Dedifferentiated amniotic fluid mesenchymal stem cell (primary cell): ENCODE measurements at regions not wholly inside any gene's neighbourhood (a gene's known extent, or its start where the extent isn't known, plus 50 kb on each side); places are given as distances from the start of the nearest gene placed in this dataset.

ENCODE experiments used
- DNase-seq: peaks from one replicate; pipeline ENCODE4 v3.0.0-alpha.2; 2016; ENCODE audit errors: extremely low spot score

- DNase-seq, result no peak
Measured at GRCh38 chr3:42037318-42037945, 53.7 kb upstream of the TRAK1 start.

- DNase-seq, result peak; percentile 95
Measured at GRCh38 chr3:42036483-42036823, 54.7 kb upstream of the TRAK1 start.

GRCh38 chr3:42035816-42036482, 55.2 kb upstream of the TRAK1 start:
- DNase-seq, result no peak

GRCh38 chr3:42035007-42035406, 56.1 kb upstream of the TRAK1 start:
- DNase-seq, result no peak

- no peak for DNase-seq
Measured at GRCh38 chr3:42033741-42034140, 57.4 kb upstream of the TRAK1 start.

- peak; percentile 54 for DNase-seq
Measured at GRCh38 chr3:42032693-42033349, 58.3 kb upstream of the TRAK1 start.

- DNase-seq, result no peak
Measured at GRCh38 chr3:42031808-42032480, 59.2 kb upstream of the TRAK1 start.

GRCh38 chr3:42028474-42028873, 62.7 kb upstream of the TRAK1 start:
- DNase-seq, result no peak

- DNase-seq, result no peak
Measured at GRCh38 chr3:42027571-42027970, 63.6 kb upstream of the TRAK1 start.

GRCh38 chr3:42025370-42026138, 63.7 kb upstream of the ULK4 start:
- DNase-seq, result peak; percentile 92

GRCh38 chr3:42024591-42025351, 62.9 kb upstream of the ULK4 start:
- DNase-seq, result no peak

- no peak for DNase-seq
Measured at GRCh38 chr3:42023380-42023779, 61.5 kb upstream of the ULK4 start.

- no peak for DNase-seq
Measured at GRCh38 chr3:42022355-42022754, 60.5 kb upstream of the ULK4 start.

GRCh38 chr3:42020684-42021307, 58.9 kb upstream of the ULK4 start:
- DNase-seq, result peak; percentile 55

GRCh38 chr3:42019953-42020260, 58.0 kb upstream of the ULK4 start:
- no peak for DNase-seq

- no peak for DNase-seq
Measured at GRCh38 chr3:42019144-42019952, 57.4 kb upstream of the ULK4 start.

GRCh38 chr3:42014921-42015533, 53.1 kb upstream of the ULK4 start:
- DNase-seq, result no peak

- no peak for DNase-seq
Measured at GRCh38 chr3:42014458-42014920, 52.6 kb upstream of the ULK4 start.

GRCh38 chr3:42013691-42014457, 52.0 kb upstream of the ULK4 start:
- no peak for DNase-seq
